KMS-11 (cell line): ENCODE measurements at regions not wholly inside any gene's neighbourhood (a gene's known extent, or its start where the extent isn't known, plus 50 kb on each side); places are given as distances from the start of the nearest gene placed in this dataset.
A peak's percentile ranks its signal among the peaks of the same experiment; 100 is the strongest.

Source experiments
- H2AFZ ChIP-seq: fragments of 200-600 bp; sonication (generic); 2 replicates; pipeline ENCODE4 v1.6.1; 2016; ENCODE audit warnings: antibody characterized with exemption, mixed run types, low read depth
- H3K27ac ChIP-seq: fragments of 200-600 bp; sonication (generic); 2 replicates; pipeline ENCODE4 v1.6.1; 2016; ENCODE audit warnings: mild to moderate bottlenecking, mixed run types
- H3K27me3 ChIP-seq: fragments of 200-600 bp; sonication (generic); 2 replicates; pipeline ENCODE4 v1.6.1; 2017; ENCODE audit warnings: mild to moderate bottlenecking, low read depth, mixed run types, moderate library complexity; ENCODE audit not compliant: insufficient read depth
- H3K36me3 ChIP-seq: fragments of 200-600 bp; sonication (generic); 2 replicates; pipeline ENCODE4 v1.6.1; 2017; ENCODE audit warnings: mild to moderate bottlenecking, mixed run types; ENCODE audit not compliant: insufficient read depth
- H3K4me1 ChIP-seq: fragments of 200-600 bp; sonication (generic); 2 replicates; pipeline ENCODE4 v1.6.1; 2016; ENCODE audit warnings: mild to moderate bottlenecking, low read depth, mixed run types; ENCODE audit not compliant: poor library complexity, severe bottlenecking
- H3K4me2 ChIP-seq: fragments of 200-600 bp; sonication (generic); 2 replicates; pipeline ENCODE4 v1.7.0; 2016; ENCODE audit warnings: mild to moderate bottlenecking, mixed run types
- H3K4me3 ChIP-seq: fragments of 200-600 bp; sonication (generic); IDR thresholded peaks from 2 replicates; pipeline ENCODE4 v1.6.1; 2017; ENCODE audit warnings: low read depth, low read length, mixed read lengths; ENCODE audit not compliant: insufficient read depth
- H3K79me2 ChIP-seq: fragments of 200-600 bp; sonication (generic); 2 replicates; pipeline ENCODE4 v1.6.1; 2016; ENCODE audit warnings: low read depth, mixed run types; ENCODE audit not compliant: insufficient read depth
- H3K9ac ChIP-seq: fragments of 200-600 bp; sonication (generic); 2 replicates; pipeline ENCODE4 v1.6.1; 2016; ENCODE audit warnings: mild to moderate bottlenecking, mixed run types
- H4K20me1 ChIP-seq: fragments of 200-600 bp; sonication (generic); 2 replicates; pipeline ENCODE4 v1.6.1; 2016; ENCODE audit warnings: mild to moderate bottlenecking, mixed run types; ENCODE audit not compliant: insufficient read depth
- TF ChIP-seq, protein P1 (sequence below): fragments of 200-600 bp; sonication (generic); conservative IDR thresholded peaks from 2 replicates; pipeline ENCODE4 v1.6.1; 2017; ENCODE audit warnings: low read depth, mild to moderate bottlenecking, antibody characterized with exemption, low read length, moderate library complexity, mixed read lengths

DNA sequence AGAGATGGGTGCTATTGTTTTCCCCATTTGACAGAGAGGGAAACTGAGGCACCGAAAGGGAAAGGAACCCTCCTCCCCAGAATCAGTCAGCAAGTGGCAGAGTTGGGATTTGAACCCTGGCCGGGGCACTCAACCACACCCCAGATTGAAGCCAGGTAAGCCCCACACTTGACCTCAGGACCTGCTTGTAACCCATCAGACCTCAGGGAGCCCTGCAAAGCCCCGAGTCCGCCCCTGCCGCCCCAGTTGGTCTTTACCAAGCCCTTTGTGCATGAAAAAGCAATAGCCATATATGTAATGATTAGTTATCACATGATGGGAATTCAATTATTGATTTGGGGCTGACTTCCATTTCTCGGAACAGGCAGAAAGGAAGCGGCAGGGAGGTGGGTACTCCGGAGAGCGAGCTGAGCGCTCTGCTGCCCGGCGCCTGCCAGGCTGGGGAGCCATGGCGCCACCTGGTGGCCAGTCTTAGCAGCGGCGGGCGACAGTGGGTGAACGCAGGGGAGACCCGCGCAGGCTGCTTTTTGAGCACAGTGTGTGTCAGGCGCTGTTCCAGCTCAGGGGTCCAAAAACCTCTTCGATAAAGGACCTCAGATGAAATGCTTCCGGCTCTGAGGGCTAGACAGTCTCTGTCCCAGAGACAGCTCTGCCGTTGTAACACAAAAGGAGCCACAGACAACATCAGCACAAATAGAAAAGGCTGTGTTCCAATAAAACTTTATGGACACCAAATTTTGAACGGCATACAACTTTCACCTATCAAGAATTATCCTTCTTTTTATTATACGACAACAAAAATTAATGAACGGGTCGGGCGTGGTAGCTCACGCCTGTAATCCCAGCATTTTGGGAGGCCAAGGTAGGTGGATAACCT lies 82.9 kb upstream of the CACNA1A start:
- Histone ChIP-seq H3K4me3 (no peak overlapping the region), H2AFZ (no peak overlapping the region), H3K27me3 (peaks cover 11% of the 10 kb centered on the region; the same call in 1 of the 2 replicates), H3K4me2 (no peak overlapping the region), H3K4me1 (no peaks in the 10 kb centered on the region), H3K27ac (no peak overlapping the region), H3K36me3 (no peaks in the 10 kb centered on the region), H4K20me1 (no peaks in the 10 kb centered on the region), H3K9ac (no peak overlapping the region), H3K79me2 (no peaks in the 10 kb centered on the region)
- TF ChIP-seq, protein P1, sequence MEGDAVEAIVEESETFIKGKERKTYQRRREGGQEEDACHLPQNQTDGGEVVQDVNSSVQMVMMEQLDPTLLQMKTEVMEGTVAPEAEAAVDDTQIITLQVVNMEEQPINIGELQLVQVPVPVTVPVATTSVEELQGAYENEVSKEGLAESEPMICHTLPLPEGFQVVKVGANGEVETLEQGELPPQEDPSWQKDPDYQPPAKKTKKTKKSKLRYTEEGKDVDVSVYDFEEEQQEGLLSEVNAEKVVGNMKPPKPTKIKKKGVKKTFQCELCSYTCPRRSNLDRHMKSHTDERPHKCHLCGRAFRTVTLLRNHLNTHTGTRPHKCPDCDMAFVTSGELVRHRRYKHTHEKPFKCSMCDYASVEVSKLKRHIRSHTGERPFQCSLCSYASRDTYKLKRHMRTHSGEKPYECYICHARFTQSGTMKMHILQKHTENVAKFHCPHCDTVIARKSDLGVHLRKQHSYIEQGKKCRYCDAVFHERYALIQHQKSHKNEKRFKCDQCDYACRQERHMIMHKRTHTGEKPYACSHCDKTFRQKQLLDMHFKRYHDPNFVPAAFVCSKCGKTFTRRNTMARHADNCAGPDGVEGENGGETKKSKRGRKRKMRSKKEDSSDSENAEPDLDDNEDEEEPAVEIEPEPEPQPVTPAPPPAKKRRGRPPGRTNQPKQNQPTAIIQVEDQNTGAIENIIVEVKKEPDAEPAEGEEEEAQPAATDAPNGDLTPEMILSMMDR = peak; percentile 82

DNA sequence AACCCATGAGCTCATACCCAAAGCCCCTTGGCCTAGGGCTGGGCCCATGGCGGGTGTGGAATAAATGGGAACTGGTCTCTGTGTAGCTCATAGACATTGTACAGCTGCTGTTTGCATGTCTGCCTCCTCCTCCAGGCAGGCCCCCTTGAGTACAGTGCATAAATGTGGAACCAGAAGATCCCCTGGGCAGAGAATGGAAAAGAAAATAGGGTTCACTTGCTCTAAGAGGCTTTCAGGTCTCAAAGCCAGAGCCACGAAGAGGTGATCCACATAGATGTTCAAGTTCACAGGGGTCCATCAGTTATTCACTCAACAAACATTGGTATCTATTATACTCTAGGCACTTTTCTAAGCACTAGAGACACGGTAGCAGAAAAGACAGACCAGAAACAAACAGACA lies 79.2 kb upstream of the CACNA1A start:
- no peaks in the 10 kb centered on the region for H3K36me3 ChIP-seq

DNA sequence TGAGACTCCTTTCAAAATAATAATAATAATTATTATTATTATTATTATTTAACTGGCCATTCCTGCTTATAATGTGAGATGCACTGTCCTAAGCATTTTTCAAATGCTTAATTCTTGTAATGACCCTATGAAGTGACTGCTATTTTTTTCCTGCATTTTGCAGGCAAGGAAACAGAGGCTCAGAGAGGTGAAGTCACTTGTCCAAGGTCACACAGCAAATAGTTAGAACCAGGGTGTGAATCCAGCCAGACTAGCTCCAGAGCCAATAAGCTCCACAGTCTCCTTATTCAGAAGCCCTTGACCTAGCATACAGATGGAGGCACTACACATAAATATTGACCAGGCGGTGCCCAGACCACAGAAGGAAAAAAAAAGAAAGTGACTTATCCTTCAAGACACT lies 77.5 kb upstream of the CACNA1A start:
- Histone ChIP-seq H2AFZ (no peak overlapping the region), H4K20me1 (no peaks in the 10 kb centered on the region), H3K4me2 (no peak overlapping the region), H3K27me3 (peaks cover 12% of the 10 kb centered on the region; the same call in 1 of the 2 replicates), H3K79me2 (no peaks in the 10 kb centered on the region), H3K4me3 (no peak overlapping the region), H3K27ac (no peak overlapping the region), H3K9ac (no peak overlapping the region), H3K36me3 (no peaks in the 10 kb centered on the region), H3K4me1 (no peaks in the 10 kb centered on the region)
- TF ChIP-seq, protein P1 = no peak

More for the DNA sequence above, 79.2 kb upstream of the CACNA1A start:
- H3K79me2 ChIP-seq = no peaks in the 10 kb centered on the region
- peaks cover 8% of the 10 kb centered on the region; the same call in 1 of the 2 replicates for H3K27me3 ChIP-seq
- no peaks in the 10 kb centered on the region for H4K20me1 ChIP-seq
- H3K4me3 ChIP-seq = no peak overlapping the region
- no peak overlapping the region for H2AFZ ChIP-seq
- no peak overlapping the region for H3K27ac ChIP-seq
- no peak overlapping the region for H3K9ac ChIP-seq
- TF ChIP-seq, protein P1 = no peak
- no peak overlapping the region for H3K4me2 ChIP-seq
- no peaks in the 10 kb centered on the region for H3K4me1 ChIP-seq

DNA sequence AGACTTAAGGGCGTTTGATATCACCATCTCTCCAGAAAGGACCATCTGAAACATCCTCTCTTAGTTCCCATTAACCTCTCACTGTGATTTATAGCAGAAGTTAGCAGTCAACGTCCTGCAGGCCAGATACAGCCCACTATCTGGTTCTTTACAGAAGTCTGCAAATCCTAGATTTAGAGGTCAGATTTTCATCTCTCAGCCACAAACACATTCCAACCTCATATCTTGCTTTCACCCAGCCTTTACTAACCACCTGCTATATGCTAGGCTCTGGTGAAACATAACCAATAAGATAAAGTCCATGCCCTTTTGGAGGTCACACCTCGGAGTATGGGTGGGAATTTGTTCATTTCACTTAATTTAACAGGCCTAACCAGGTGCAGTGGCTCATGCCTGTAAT lies 76.8 kb upstream of the CACNA1A start:
- Histone ChIP-seq H3K36me3 (no peaks in the 10 kb centered on the region), H3K4me1 (no peaks in the 10 kb centered on the region), H3K4me3 (no peak overlapping the region), H3K9ac (no peak overlapping the region), H3K27me3 (peaks cover 12% of the 10 kb centered on the region; the same call in 1 of the 2 replicates), H3K4me2 (no peak overlapping the region), H2AFZ (no peak overlapping the region), H4K20me1 (no peaks in the 10 kb centered on the region), H3K27ac (no peak overlapping the region), H3K79me2 (no peaks in the 10 kb centered on the region)
- TF ChIP-seq, protein P1 = no peak
